Endothelial cell of umbilical vein (primary cell): ENCODE measurements at regions not wholly inside any gene's neighbourhood (a gene's known extent, or its start where the extent isn't known, plus 50 kb on each side); places are given as distances from the start of the nearest gene placed in this dataset.

Experiments
- BruUV-seq: library from RNA; stranded (reverse); fragments of 400-500 nt; replicated peaks from 2 replicates; lab custom pipeline; 2021; lab: Mats Ljungman, UMichigan
- CTCF ChIA-PET: fragments of 300-600, 350-600 bp; sonication (Branson Sonifier 250); formaldehyde crosslinking; loops from one replicate; lab custom pipeline; 2021; ENCODE audit warnings: antibody characterized with exemption, inconsistent platforms; lab: Charles Lee
- POLR2A ChIA-PET: fragments of 300-600, 350-600 bp; sonication (Branson Sonifier 250); formaldehyde crosslinking; loops from one replicate; lab custom pipeline; 2021; ENCODE audit warnings: antibody characterized with exemption, inconsistent platforms; lab: Charles Lee
- DNase-seq: peaks from one replicate; pipeline ENCODE4 v3.0.0-alpha.2; 2011; ENCODE audit warnings: low read depth, low spot score
- FAIRE-seq: peaks from 2 replicates; lab custom pipeline; 2011; peaks lifted over from hg19 to GRCh38; lab: Jason Lieb, UNC
- H2AFZ ChIP-seq: 2 replicates; pipeline ENCODE4 v1.6.0; 2012; ENCODE audit warnings: low read depth, low read length, control low read depth, inconsistent platforms
- H3K27ac ChIP-seq: 2 replicates; pipeline ENCODE4 v1.5.1; 2011; ENCODE audit warnings: low read depth, mild to moderate bottlenecking, control low read depth, low read length, moderate library complexity; ENCODE audit not compliant: insufficient read depth
- H3K27me3 ChIP-seq, 2 experiments: 2 replicates each; pipeline versions ENCODE4 v1.6.0 to v1.6.1; 2011; ENCODE audit warnings: low read length in 2 of 2, mixed read lengths in 1 of 2; ENCODE audit not compliant: control insufficient read depth in 2 of 2, insufficient read depth in 2 of 2
- H3K36me3 ChIP-seq, 2 experiments: 2 replicates in 1 of 2; 3 replicates in 1 of 2; pipeline ENCODE4 v1.5.1; 2011; ENCODE audit warnings: low read length in 2 of 2, mild to moderate bottlenecking in 1 of 2, moderate library complexity in 1 of 2; ENCODE audit not compliant: control insufficient read depth in 2 of 2, insufficient read depth in 2 of 2; ENCODE audit errors: extremely low read depth in 1 of 2
- H3K4me1 ChIP-seq: 3 replicates; pipeline ENCODE4 v1.5.1; 2011; ENCODE audit warnings: mild to moderate bottlenecking, low read length; ENCODE audit not compliant: control insufficient read depth, insufficient read depth; ENCODE audit errors: extremely low read depth
- H3K4me2 ChIP-seq: 2 replicates; pipeline ENCODE4 v1.6.1; 2011; ENCODE audit warnings: low read length, control low read depth, mixed read lengths; ENCODE audit not compliant: insufficient read depth
- H3K4me3 ChIP-seq, 3 experiments: fragments of 200-600 bp in 1 of 3; sonication (generic), shearing (Covaris generic) in 1 of 3; replicated peaks in 1 of 3; 2 replicates each; pipeline ENCODE4 v1.5.1; 2011 to 2016; ENCODE audit warnings: control low read depth in 3 of 3, low read length in 3 of 3, mild to moderate bottlenecking in 2 of 3, inconsistent platforms in 1 of 3, low read depth in 1 of 3, moderate library complexity in 1 of 3; ENCODE audit not compliant: insufficient read depth in 1 of 3
- H3K79me2 ChIP-seq: 2 replicates; pipeline ENCODE4 v1.6.0; 2012; ENCODE audit warnings: low read length, inconsistent platforms; ENCODE audit not compliant: control insufficient read depth, insufficient read depth
- H3K9ac ChIP-seq: replicated peaks from 2 replicates; pipeline ENCODE3; 2011; ENCODE audit warnings: low read length, control low read depth; ENCODE audit not compliant: insufficient read depth; ENCODE audit errors: extremely low read depth
- H3K9me1 ChIP-seq: replicated peaks from 3 replicates; pipeline ENCODE4 v1.6.0; 2011; ENCODE audit warnings: mild to moderate bottlenecking, low read length; ENCODE audit not compliant: control insufficient read depth, insufficient read depth; ENCODE audit errors: extremely low read depth
- H3K9me3 ChIP-seq: replicated peaks from 2 replicates; pipeline ENCODE4 v1.5.1; 2012; ENCODE audit warnings: low read length, inconsistent platforms; ENCODE audit not compliant: control insufficient read depth, insufficient read depth
- H4K20me1 ChIP-seq: replicated peaks from 2 replicates; pipeline ENCODE3; 2011; ENCODE audit warnings: mild to moderate bottlenecking, low read length; ENCODE audit not compliant: control insufficient read depth, insufficient read depth; ENCODE audit errors: extremely low read depth
- CTCF ChIP-seq, 2 donors: IDR thresholded peaks; 1 replicate in 1 of 2; 2 replicates in 1 of 2; pipeline ENCODE4 v1.5.1; 2011; ENCODE audit warnings: low read length in 2 of 2, mild to moderate bottlenecking in 2 of 2, moderate library complexity in 2 of 2, control low read depth in 1 of 2, inconsistent platforms in 1 of 2, low read depth in 1 of 2; ENCODE audit not compliant: insufficient read depth in 1 of 2; ENCODE audit errors: extremely low read depth in 1 of 2
- EZH2 ChIP-seq: IDR thresholded peaks from 2 replicates; pipeline ENCODE4 v1.6.1; 2012; ENCODE audit warnings: borderline replicate concordance, low read depth, mild to moderate bottlenecking, moderate library complexity, low read length, inconsistent platforms; ENCODE audit not compliant: severe bottlenecking
- FOS ChIP-seq: IDR thresholded peaks from 2 replicates; pipeline ENCODE4 v1.6.1; 2011; ENCODE audit warnings: mild to moderate bottlenecking, low read length, moderate library complexity, borderline replicate concordance; ENCODE audit not compliant: insufficient read depth
- GATA2 ChIP-seq: IDR thresholded peaks from 2 replicates; pipeline ENCODE4 v1.7.0; 2011; ENCODE audit warnings: low read depth, mild to moderate bottlenecking, moderate library complexity, mixed read lengths, low read length; ENCODE audit not compliant: insufficient read length, insufficient read depth
- JUN ChIP-seq: IDR thresholded peaks from 2 replicates; pipeline ENCODE4 v1.6.1; 2011; ENCODE audit warnings: borderline replicate concordance, low read depth; ENCODE audit not compliant: insufficient read length, insufficient read depth
- MAX ChIP-seq: IDR thresholded peaks from 2 replicates; pipeline ENCODE4 v1.6.1; 2011; ENCODE audit not compliant: insufficient read depth, insufficient read length
- MYC ChIP-seq: IDR thresholded peaks from one replicate; pipeline ENCODE4 v1.6.1; 2011; ENCODE audit warnings: mild to moderate bottlenecking, low read depth, low read length
- POLR2A ChIP-seq: IDR thresholded peaks from 2 replicates; pipeline ENCODE4 v1.6.1; 2012; ENCODE audit warnings: low read depth, mild to moderate bottlenecking, control low read depth, low read length
- POLR2AphosphoS5 ChIP-seq: IDR thresholded peaks from 2 replicates; pipeline ENCODE4 v1.6.1; 2012; ENCODE audit warnings: low read depth, mild to moderate bottlenecking, control low read depth, low read length, moderate library complexity; ENCODE audit not compliant: insufficient read depth
- dilution Hi-C: fragments of 300-500 bp; cut with MboI; formaldehyde crosslinking; loops from one replicate; pipeline ENCODE4 v1.15.0; 2019; ENCODE audit warnings: low sequenced_read_pairs; ENCODE audit not compliant: extremely low pct_ligation_motif_present
- intact Hi-C: fragments of 100-400 bp; cut with micrococcal nuclease; formaldehyde crosslinking; loops from one replicate; pipeline ENCODE4 v1.10.0; 2022

GRCh38 chr17:69856946-69857345 is 218.1 kb upstream of the KCNJ16 start:
- ChIA-PET POLR2A (no interaction called here), CTCF (interaction anchor here (0.7 to 1.8 kb wide), 8 partner anchors 12 to 331 kb away, joined by 3 to 10 read pairs (median 3); no protein-coding TSS in a partner anchor)
- BruUV-seq = no TSS peak
- TF ChIP-seq JUN = no peak
- no peak for TF ChIP-seq POLR2A
- TF ChIP-seq POLR2AphosphoS5 = no peak
- TF ChIP-seq FOS = no peak
- no peak for TF ChIP-seq MAX
- no peak for TF ChIP-seq CTCF (IDR thresholded peaks at IDR 0.05; ENCODE audit: extremely low read depth in 1 of 2, insufficient read depth in 1 of 2, low read depth in 1 of 2, low read length in 2 of 2)
- no peak for TF ChIP-seq EZH2
- TF ChIP-seq MYC = no peak
- no peak for TF ChIP-seq GATA2
- Histone ChIP-seq H3K27ac (peak overlapping the region; percentile 35), H3K36me3 (no peaks in the 10 kb centered on the region), H3K9ac (no peak overlapping the region), H4K20me1 (no peaks in the 10 kb centered on the region), H3K79me2 (no peaks in the 10 kb centered on the region), H3K4me3 (no peak overlapping the region), H2AFZ (no peak overlapping the region), H3K4me1 (peaks cover 14% of the 10 kb centered on the region), H3K9me1 (no peaks in the 10 kb centered on the region), H3K27me3 (no peaks in the 10 kb centered on the region), H3K9me3 (no peaks in the 10 kb centered on the region), H3K4me2 (peak overlapping the region; percentile 14)
- DNase-seq (peak; percentile 15), FAIRE-seq (no peak)
- dilution Hi-C loops = no loop called here
- intact Hi-C loops = loop anchor here (1.0 to 5.0 kb wide), 5 partner anchors 13 to 311 kb away; no protein-coding TSS in a partner anchor
